ENCODE measurements at regions not wholly inside any gene's neighbourhood (a gene's known extent, or its start where the extent isn't known, plus 50 kb on each side); places are given as distances from the start of the nearest gene placed in this dataset.

- TF ChIP-seq CENPBD1 (CRISPR knock-in tag; IDR thresholded peaks at IDR 0.05; ENCODE audit: borderline replicate concordance, low read depth), result no peak
- TF ChIP-seq RERE (CRISPR knock-in tag; IDR thresholded peaks at IDR 0.05; ENCODE audit: low read depth), result no peak
Measured at GRCh38 chr5:101653996-101654395, 642.1 kb downstream of the SLCO4C1 start (continued).

- no peaks in the 10 kb centered on the region for H3K27me3 ChIP-seq (ENCODE audit: control insufficient read depth in 1 of 2, insufficient read depth in 2 of 2, low read length in 2 of 2)
- no peak overlapping the region for H3K27ac ChIP-seq (ENCODE audit: extremely low read length, insufficient read depth, low read length)
- no peaks in the 10 kb centered on the region for H3K36me3 ChIP-seq (replicated peaks in 1 of 2; ENCODE audit: control insufficient read depth in 1 of 2, insufficient read depth in 2 of 2, low read length in 2 of 2)
- H4K20me1 ChIP-seq (ENCODE audit: insufficient read depth, low read length), result no peaks in the 10 kb centered on the region
- in situ Hi-C loops (cut with HindIII; ENCODE audit: extremely low pct_ligation_motif_present, low pct_unique_long_range_greater_than_20kb) (no loop called here), intact Hi-C loops (cut with micrococcal nuclease; ENCODE audit: unreplicated experiment) (no loop called here)
- no peak overlapping the region for H3K4me3 ChIP-seq (replicated peaks in 1 of 3; ENCODE audit: insufficient read depth in 1 of 3, low read depth in 2 of 3, low read length in 3 of 3)
- WGBS (ENCODE audit: low lambda C conversion rate), result 44% methylated on average over 2 of the region's 2 CpGs
- DNase-seq (ENCODE audit: low spot score) (no peak), FAIRE-seq (no peak), ATAC-seq (no peak)
- H2AFZ ChIP-seq (ENCODE audit: low read length), result no peak overlapping the region
- no peaks in the 10 kb centered on the region for H3K79me2 ChIP-seq (ENCODE audit: insufficient read depth, low read length)
- POLR2A ChIA-PET, result no interaction called here
- TF ChIP-seq ATAD3A (CRISPR knock-in tag; IDR thresholded peaks at IDR 0.05), result no peak
- no peak for TF ChIP-seq NAIF1 (CRISPR knock-in tag; IDR thresholded peaks at IDR 0.05; ENCODE audit: borderline replicate concordance)
- no peak for TF ChIP-seq MAFG (CRISPR knock-in tag; IDR thresholded peaks at IDR 0.05)
- no peak for TF ChIP-seq ZNF224 (CRISPR knock-in tag; IDR thresholded peaks at IDR 0.05)
- TF ChIP-seq ATF4 (CRISPR knock-in tag; IDR thresholded peaks at IDR 0.05), result no peak
- no peak for TF ChIP-seq E2F5 (CRISPR knock-in tag; conservative IDR thresholded peaks at IDR 0.05)
- no peak for TF ChIP-seq MIER2 (CRISPR knock-in tag; IDR thresholded peaks at IDR 0.05)
- no peak overlapping the region for H3K4me2 ChIP-seq (ENCODE audit: low read depth, low read length)
- CTCF ChIA-PET (ENCODE audit: low intra/inter-chr PET ratio, low total read pairs), result no interaction called here
- H3K9me3 ChIP-seq (ENCODE audit: low read length), result no peaks in the 10 kb centered on the region
- BruUV-seq (replicated peaks), result no TSS peak
- no peak overlapping the region for H3K9ac ChIP-seq (ENCODE audit: insufficient read depth, low read depth, low read length)
- no peaks in the 10 kb centered on the region for H3K4me1 ChIP-seq (ENCODE audit: insufficient read depth, low read length)
Measured at GRCh38 chr5:101647861-101648260, 648.2 kb downstream of the SLCO4C1 start.
